Suprapubic skin (tissue), 4 donors: ENCODE measurements at regions not wholly inside any gene's neighbourhood (a gene's known extent, or its start where the extent isn't known, plus 50 kb on each side); places are given as distances from the start of the nearest gene placed in this dataset.

ENCODE experiments used
- EP300 ChIP-seq: sonication (generic); formaldehyde crosslinking; IDR thresholded peaks from one replicate; pipeline ENCODE4 v1.6.1; 2017; ENCODE audit warnings: antibody characterized with exemption
- POLR2A ChIP-seq, 2 donors: fragments of 450-650 bp; IDR thresholded peaks; one replicate each; pipeline ENCODE4 v1.6.1; 2017; ENCODE audit warnings: antibody characterized with exemption in 2 of 2, mild to moderate bottlenecking in 2 of 2, moderate library complexity in 2 of 2
- POLR2AphosphoS5 ChIP-seq, 3 donors: sonication (generic); formaldehyde crosslinking; IDR thresholded peaks; one replicate each; pipeline ENCODE4 v1.6.1; 2017; ENCODE audit warnings: antibody characterized with exemption in 3 of 3
- TF ChIP-seq, protein P1 (sequence below), 2 donors: fragments of 200-600 bp in 1 of 2; fragments of 450-650 bp in 1 of 2; sonication (generic) in 1 of 2; IDR thresholded peaks; one replicate each; pipeline ENCODE4 v1.5.1; 2016 to 2019; ENCODE audit warnings: antibody characterized with exemption in 2 of 2, mild to moderate bottlenecking in 1 of 2, moderate library complexity in 1 of 2

DNA sequence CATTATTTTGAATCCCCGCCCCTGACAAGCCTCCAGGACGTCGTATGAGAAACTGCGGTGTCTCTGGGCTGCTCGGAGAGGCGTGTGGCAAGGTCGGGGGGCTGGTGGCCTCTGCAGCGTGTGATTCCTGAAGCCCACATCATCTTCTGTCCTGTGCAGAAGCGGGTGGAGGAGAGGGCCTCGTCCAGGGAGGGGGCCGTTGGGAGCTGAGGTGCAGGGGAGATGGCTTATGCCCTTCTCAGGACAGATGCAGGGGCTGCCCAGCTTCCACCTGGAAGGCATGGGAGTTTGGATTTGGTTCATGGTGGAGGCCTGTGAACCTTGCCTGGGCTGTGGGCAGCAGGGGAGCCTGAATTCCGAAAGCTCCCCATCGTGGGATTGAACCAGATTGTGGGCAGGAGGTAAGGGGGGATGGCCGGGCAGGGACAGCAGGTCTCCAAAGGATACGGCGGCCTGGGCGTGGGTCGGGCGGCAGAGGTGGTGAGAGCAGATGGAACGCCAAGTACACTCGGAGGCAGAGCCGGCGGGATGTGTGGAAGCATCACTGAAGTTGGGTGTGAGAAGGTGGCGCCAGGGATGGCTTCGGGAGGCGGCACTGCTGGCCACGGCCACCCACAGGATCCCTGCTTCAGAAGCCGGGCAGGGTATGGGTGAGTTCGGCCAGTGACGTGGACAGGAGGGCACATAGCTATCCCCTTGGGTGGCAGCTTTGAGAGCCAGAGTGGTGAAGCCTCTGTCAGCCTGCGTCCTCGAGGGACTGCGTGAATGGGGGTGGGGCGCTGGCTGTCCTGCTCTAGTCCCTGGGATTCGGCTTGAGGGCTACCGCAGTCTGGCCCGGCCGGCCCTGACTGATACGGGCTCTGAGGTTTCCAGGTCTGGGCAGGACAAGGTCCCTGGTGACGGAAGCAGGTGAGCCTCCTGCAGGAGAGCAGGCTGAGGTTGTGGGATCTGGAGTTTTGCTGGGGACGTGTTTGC lies 76.3 kb upstream of the ADRA2C start:
- TF ChIP-seq, protein P1, sequence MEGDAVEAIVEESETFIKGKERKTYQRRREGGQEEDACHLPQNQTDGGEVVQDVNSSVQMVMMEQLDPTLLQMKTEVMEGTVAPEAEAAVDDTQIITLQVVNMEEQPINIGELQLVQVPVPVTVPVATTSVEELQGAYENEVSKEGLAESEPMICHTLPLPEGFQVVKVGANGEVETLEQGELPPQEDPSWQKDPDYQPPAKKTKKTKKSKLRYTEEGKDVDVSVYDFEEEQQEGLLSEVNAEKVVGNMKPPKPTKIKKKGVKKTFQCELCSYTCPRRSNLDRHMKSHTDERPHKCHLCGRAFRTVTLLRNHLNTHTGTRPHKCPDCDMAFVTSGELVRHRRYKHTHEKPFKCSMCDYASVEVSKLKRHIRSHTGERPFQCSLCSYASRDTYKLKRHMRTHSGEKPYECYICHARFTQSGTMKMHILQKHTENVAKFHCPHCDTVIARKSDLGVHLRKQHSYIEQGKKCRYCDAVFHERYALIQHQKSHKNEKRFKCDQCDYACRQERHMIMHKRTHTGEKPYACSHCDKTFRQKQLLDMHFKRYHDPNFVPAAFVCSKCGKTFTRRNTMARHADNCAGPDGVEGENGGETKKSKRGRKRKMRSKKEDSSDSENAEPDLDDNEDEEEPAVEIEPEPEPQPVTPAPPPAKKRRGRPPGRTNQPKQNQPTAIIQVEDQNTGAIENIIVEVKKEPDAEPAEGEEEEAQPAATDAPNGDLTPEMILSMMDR (IDR thresholded peaks at IDR 0.05) = no peak
- TF ChIP-seq POLR2A (IDR thresholded peaks at IDR 0.05) = no peak
- no peak for TF ChIP-seq EP300
- TF ChIP-seq POLR2AphosphoS5 (IDR thresholded peaks at IDR 0.05) = no peak
